SK-N-SH (cell line): ENCODE measurements at regions not wholly inside any gene's neighbourhood (a gene's known extent, or its start where the extent isn't known, plus 50 kb on each side); places are given as distances from the start of the nearest gene placed in this dataset.

ENCODE experiments used
- CTCF ChIA-PET: fragments of 300-600, 350-600 bp; formaldehyde crosslinking; extraction: SDS; loops from one replicate; lab custom pipeline; 2021; lab: Yijun Ruan, JAX
- POLR2A ChIA-PET: fragments of 350-600 bp; sonication (Branson Sonifier 250); formaldehyde crosslinking; extraction: SDS; loops from one replicate; lab custom pipeline; 2020; ENCODE audit warnings: antibody characterized with exemption, inconsistent platforms; lab: Yijun Ruan, JAX
- DNase-seq: peaks from one replicate; pipeline ENCODE4 v3.0.0; 2012
- H2AFZ ChIP-seq: fragments of 200-600 bp; sonication (generic); 2 replicates; pipeline ENCODE4 v1.8.1; 2016; ENCODE audit warnings: antibody characterized with exemption, mild to moderate bottlenecking, low read depth
- H3F3A ChIP-seq: fragments of 200-600 bp; sonication (generic); replicated peaks from 2 replicates; pipeline ENCODE3; 2016; ENCODE audit warnings: antibody characterized with exemption, mild to moderate bottlenecking; ENCODE audit not compliant: insufficient read depth
- H3K27ac ChIP-seq, 2 experiments: fragments of 200-500 bp in 1 of 2; fragments of 200-600 bp in 1 of 2; sonication (Bioruptor generic) in 1 of 2; sonication (generic), shearing (Covaris generic) in 1 of 2; 2 replicates each; pipeline versions ENCODE4 v1.5.1 to v1.6.1; 2014 to 2016; ENCODE audit warnings: low read depth in 2 of 2, inconsistent platforms in 1 of 2, low read length in 1 of 2, mild to moderate bottlenecking in 1 of 2, mixed read lengths in 1 of 2
- H3K27me3 ChIP-seq: fragments of 200-600 bp; sonication (generic), shearing (Covaris generic); 2 replicates; pipeline ENCODE4 v1.6.1; 2016; ENCODE audit warnings: mixed run types; ENCODE audit not compliant: insufficient read depth
- H3K36me3 ChIP-seq, 2 experiments: fragments of 200-500 bp in 1 of 2; fragments of 200-600 bp in 1 of 2; sonication (Bioruptor generic) in 1 of 2; sonication (generic) in 1 of 2; replicated peaks in 1 of 2; 2 replicates each; pipeline versions ENCODE3 to v1.5.1; 2014 to 2016; ENCODE audit warnings: low read length in 1 of 2, mild to moderate bottlenecking in 1 of 2; ENCODE audit not compliant: insufficient read depth in 2 of 2, control insufficient read depth in 1 of 2
- H3K4me1 ChIP-seq, 2 experiments: fragments of 200-500 bp in 1 of 2; fragments of 200-600 bp in 1 of 2; sonication (Bioruptor generic) in 1 of 2; sonication (generic), shearing (Covaris generic) in 1 of 2; 2 replicates each; pipeline versions ENCODE4 v1.5.1 to v1.6.1; 2014 to 2016; ENCODE audit warnings: low read depth in 1 of 2, low read length in 1 of 2, mixed run types in 1 of 2; ENCODE audit not compliant: insufficient read depth in 2 of 2, control insufficient read depth in 1 of 2
- H3K4me2 ChIP-seq: fragments of 200-600 bp; sonication (generic), shearing (Covaris generic); 2 replicates; pipeline ENCODE4 v1.6.1; 2017; ENCODE audit warnings: mixed run types
- H3K4me3 ChIP-seq, 2 experiments: fragments of 200-500 bp in 1 of 2; fragments of 200-600 bp in 1 of 2; sonication (Bioruptor generic) in 1 of 2; sonication (generic), shearing (Covaris generic) in 1 of 2; 2 replicates each; pipeline versions ENCODE4 v1.5.1 to v1.8.1; 2014 to 2016; ENCODE audit warnings: low read depth in 2 of 2, inconsistent platforms in 1 of 2, low read length in 1 of 2, mild to moderate bottlenecking in 1 of 2, mixed read lengths in 1 of 2, moderate library complexity in 1 of 2
- H3K79me2 ChIP-seq: fragments of 200-600 bp; sonication (generic); 2 replicates; pipeline ENCODE4 v1.8.1; 2017; ENCODE audit warnings: mild to moderate bottlenecking; ENCODE audit not compliant: insufficient read depth
- H3K9ac ChIP-seq: fragments of 200-600 bp; sonication (generic); 2 replicates; pipeline ENCODE4 v1.6.1; 2017; ENCODE audit warnings: mixed run types
- H3K9me2 ChIP-seq: fragments of 200-600 bp; sonication (generic); 2 replicates; pipeline ENCODE4 v1.6.1; 2017; ENCODE audit warnings: mixed run types
- H3K9me3 ChIP-seq: fragments of 200-600 bp; sonication (generic); 2 replicates; pipeline ENCODE4 v1.6.1; 2017; ENCODE audit warnings: mixed run types, mild to moderate bottlenecking, moderate library complexity
- H4K20me1 ChIP-seq: fragments of 200-600 bp; sonication (generic); 2 replicates; pipeline ENCODE4 v1.6.1; 2017; ENCODE audit warnings: mild to moderate bottlenecking, mixed run types; ENCODE audit not compliant: insufficient read depth
- EP300 ChIP-seq, 2 experiments: IDR thresholded peaks; 2 replicates each; pipeline versions ENCODE4 v1.4.0 to v1.6.1; 2012; ENCODE audit warnings: borderline replicate concordance in 1 of 2, low read depth in 1 of 2, low read length in 1 of 2
- EZH2phosphoT487 ChIP-seq: fragments of 200-600 bp; sonication (generic); IDR thresholded peaks from 2 replicates; pipeline ENCODE4 v1.6.1; 2017; ENCODE audit warnings: low read depth, mixed run types, mild to moderate bottlenecking, antibody characterized with exemption, moderate library complexity, borderline replicate concordance
- NFIC ChIP-seq: IDR thresholded peaks from 2 replicates; pipeline ENCODE4 v1.4.0; 2012; ENCODE audit warnings: borderline replicate concordance
- TEAD4 ChIP-seq: IDR thresholded peaks from 2 replicates; pipeline ENCODE4 v1.4.0; 2012; ENCODE audit warnings: mild to moderate bottlenecking, borderline replicate concordance; ENCODE audit not compliant: insufficient read depth
- YY1 ChIP-seq: IDR thresholded peaks from 2 replicates; pipeline ENCODE4 v1.4.0; 2012; ENCODE audit warnings: low read depth, mild to moderate bottlenecking
- WGBS: methylation state at CpG from one replicate; pipeline ENCODE4 v1.1.6; 2017; ENCODE audit warnings: low lambda C conversion rate; 5-methylcytosine and 5-hydroxymethylcytosine counted together
- TF ChIP-seq, protein P1 (sequence below): IDR thresholded peaks from 2 replicates; pipeline ENCODE4; 2012
- TF ChIP-seq, protein P2 (sequence below): IDR thresholded peaks from 2 replicates; pipeline ENCODE4 v1.6.1; 2012; ENCODE audit warnings: mild to moderate bottlenecking, low read depth, low read length, moderate library complexity
- TF ChIP-seq, protein P3 (sequence below): fragments of 150-350 bp; IDR thresholded peaks from 2 replicates; pipeline ENCODE4 v1.6.1; 2017; ENCODE audit warnings: antibody characterized with exemption, low read length, low read depth, borderline replicate concordance

DNA sequence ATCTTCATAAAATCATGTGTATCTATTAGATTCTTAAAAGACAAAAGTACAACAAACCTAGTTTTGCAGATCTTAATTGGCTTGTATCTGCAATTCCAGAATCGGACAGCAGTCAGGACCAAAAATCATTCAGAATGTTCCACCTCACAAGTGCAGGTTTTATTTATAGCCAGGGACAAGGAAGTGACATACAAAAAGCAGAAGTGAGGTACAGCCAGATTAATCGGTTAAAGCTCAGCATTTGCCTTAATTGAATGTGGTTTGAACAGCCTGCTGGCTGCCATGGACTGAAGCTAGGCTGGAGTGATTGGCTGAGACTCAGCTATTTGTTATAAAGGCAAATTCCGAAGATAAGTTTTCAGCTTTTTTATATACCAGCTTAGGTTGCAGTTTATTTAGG lies 932.6 kb downstream of the C4orf33 start:
- H3K27me3 ChIP-seq: no peaks in the 10 kb centered on the region
- H3K79me2 ChIP-seq: no peaks in the 10 kb centered on the region
- no peaks in the 10 kb centered on the region for H3K9me2 ChIP-seq
- 4% methylated on average over 3 of the region's 3 CpGs for WGBS
- H3K27ac ChIP-seq: no peak overlapping the region
- H3K4me3 ChIP-seq: no peak overlapping the region
- DNase-seq: no peak
- no peaks in the 10 kb centered on the region for H4K20me1 ChIP-seq
- H3K9me3 ChIP-seq: no peaks in the 10 kb centered on the region
- H3F3A ChIP-seq: no peaks in the 10 kb centered on the region
- TF ChIP-seq, protein P1, sequence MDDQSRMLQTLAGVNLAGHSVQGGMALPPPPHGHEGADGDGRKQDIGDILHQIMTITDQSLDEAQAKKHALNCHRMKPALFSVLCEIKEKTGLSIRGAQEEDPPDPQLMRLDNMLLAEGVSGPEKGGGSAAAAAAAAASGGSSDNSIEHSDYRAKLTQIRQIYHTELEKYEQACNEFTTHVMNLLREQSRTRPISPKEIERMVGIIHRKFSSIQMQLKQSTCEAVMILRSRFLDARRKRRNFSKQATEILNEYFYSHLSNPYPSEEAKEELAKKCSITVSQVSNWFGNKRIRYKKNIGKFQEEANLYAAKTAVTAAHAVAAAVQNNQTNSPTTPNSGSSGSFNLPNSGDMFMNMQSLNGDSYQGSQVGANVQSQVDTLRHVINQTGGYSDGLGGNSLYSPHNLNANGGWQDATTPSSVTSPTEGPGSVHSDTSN: no peak
- TF ChIP-seq, protein P2, sequence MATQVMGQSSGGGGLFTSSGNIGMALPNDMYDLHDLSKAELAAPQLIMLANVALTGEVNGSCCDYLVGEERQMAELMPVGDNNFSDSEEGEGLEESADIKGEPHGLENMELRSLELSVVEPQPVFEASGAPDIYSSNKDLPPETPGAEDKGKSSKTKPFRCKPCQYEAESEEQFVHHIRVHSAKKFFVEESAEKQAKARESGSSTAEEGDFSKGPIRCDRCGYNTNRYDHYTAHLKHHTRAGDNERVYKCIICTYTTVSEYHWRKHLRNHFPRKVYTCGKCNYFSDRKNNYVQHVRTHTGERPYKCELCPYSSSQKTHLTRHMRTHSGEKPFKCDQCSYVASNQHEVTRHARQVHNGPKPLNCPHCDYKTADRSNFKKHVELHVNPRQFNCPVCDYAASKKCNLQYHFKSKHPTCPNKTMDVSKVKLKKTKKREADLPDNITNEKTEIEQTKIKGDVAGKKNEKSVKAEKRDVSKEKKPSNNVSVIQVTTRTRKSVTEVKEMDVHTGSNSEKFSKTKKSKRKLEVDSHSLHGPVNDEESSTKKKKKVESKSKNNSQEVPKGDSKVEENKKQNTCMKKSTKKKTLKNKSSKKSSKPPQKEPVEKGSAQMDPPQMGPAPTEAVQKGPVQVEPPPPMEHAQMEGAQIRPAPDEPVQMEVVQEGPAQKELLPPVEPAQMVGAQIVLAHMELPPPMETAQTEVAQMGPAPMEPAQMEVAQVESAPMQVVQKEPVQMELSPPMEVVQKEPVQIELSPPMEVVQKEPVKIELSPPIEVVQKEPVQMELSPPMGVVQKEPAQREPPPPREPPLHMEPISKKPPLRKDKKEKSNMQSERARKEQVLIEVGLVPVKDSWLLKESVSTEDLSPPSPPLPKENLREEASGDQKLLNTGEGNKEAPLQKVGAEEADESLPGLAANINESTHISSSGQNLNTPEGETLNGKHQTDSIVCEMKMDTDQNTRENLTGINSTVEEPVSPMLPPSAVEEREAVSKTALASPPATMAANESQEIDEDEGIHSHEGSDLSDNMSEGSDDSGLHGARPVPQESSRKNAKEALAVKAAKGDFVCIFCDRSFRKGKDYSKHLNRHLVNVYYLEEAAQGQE: no peak
- no peak for TF ChIP-seq YY1
- TF ChIP-seq, all 33 proteins: peak for 0
- no peak overlapping the region for H3K4me2 ChIP-seq
- no peak overlapping the region for H2AFZ ChIP-seq
- CTCF ChIA-PET: no interaction called here
- H3K36me3 ChIP-seq: no peaks in the 10 kb centered on the region
- H3K4me1 ChIP-seq: no peaks in the 10 kb centered on the region
- POLR2A ChIA-PET: no interaction called here
- H3K9ac ChIP-seq: no peak overlapping the region

DNA sequence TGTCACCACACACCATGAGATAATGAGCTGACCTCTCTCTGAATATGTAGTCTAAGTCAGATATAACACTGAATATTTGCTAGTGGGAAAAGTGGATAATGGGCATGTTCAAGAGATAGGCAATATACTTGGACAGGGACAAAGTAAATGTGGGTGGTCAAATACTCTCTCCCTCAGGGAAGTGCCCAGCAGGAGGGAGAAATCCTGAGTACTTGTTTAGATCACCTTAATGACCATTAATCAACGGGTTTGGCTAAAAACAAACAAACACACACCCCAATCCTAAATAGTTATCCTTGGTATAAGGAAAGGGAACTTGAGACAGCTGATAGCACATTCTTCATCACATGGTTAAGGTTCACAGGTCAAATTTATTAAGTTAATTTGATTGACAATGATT lies 933.5 kb downstream of the C4orf33 start:
- Histone ChIP-seq H3K9ac (no peak overlapping the region), H4K20me1 (no peaks in the 10 kb centered on the region), H3F3A (no peaks in the 10 kb centered on the region)
- TF ChIP-seq EZH2phosphoT487 (no peak), EP300 (IDR thresholded peaks at IDR 0.05; ENCODE audit: borderline replicate concordance in 1 of 2, low read depth in 1 of 2, low read length in 1 of 2) (no peak), NFIC (no peak), TEAD4 (no peak)
- TF ChIP-seq, protein P3, sequence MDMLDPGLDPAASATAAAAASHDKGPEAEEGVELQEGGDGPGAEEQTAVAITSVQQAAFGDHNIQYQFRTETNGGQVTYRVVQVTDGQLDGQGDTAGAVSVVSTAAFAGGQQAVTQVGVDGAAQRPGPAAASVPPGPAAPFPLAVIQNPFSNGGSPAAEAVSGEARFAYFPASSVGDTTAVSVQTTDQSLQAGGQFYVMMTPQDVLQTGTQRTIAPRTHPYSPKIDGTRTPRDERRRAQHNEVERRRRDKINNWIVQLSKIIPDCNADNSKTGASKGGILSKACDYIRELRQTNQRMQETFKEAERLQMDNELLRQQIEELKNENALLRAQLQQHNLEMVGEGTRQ: no peak
- TF ChIP-seq, protein P1: no peak
- TF ChIP-seq, all 33 proteins: peak for 0
- H3K36me3 ChIP-seq: no peaks in the 10 kb centered on the region
- H3K4me2 ChIP-seq: no peak overlapping the region
- ChIA-PET POLR2A (no interaction called here), CTCF (no interaction called here)
- H2AFZ ChIP-seq: no peak overlapping the region
- no peaks in the 10 kb centered on the region for H3K4me1 ChIP-seq
- no peaks in the 10 kb centered on the region for H3K79me2 ChIP-seq
- no peaks in the 10 kb centered on the region for H3K9me2 ChIP-seq
- H3K4me3 ChIP-seq: no peak overlapping the region
- H3K27me3 ChIP-seq: no peaks in the 10 kb centered on the region
- WGBS: 0% methylated on average over 1 of the region's 1 CpG
- DNase-seq: no peak
- H3K9me3 ChIP-seq: no peaks in the 10 kb centered on the region
- no peak overlapping the region for H3K27ac ChIP-seq
